ENCODE measurements at regions not wholly inside any gene's neighbourhood (a gene's known extent, or its start where the extent isn't known, plus 50 kb on each side); places are given as distances from the start of the nearest gene placed in this dataset.

- no peaks in the 10 kb centered on the region for H3K9me3 ChIP-seq (ENCODE audit: control insufficient read depth, insufficient read depth, low read length)
- no peak overlapping the region for H3K9ac ChIP-seq (ENCODE audit: low read depth, low read length)
- no peak overlapping the region for H3K18ac ChIP-seq (ENCODE audit: low read depth, low read length)
- no peaks in the 10 kb centered on the region for H3K9me1 ChIP-seq (ENCODE audit: insufficient read depth, low read length)
- DNase-seq (no peak), ATAC-seq (ENCODE audit: low read depth) (no peak)
- H3K36me3 ChIP-seq (ENCODE audit: control insufficient read depth, insufficient read depth, low read length): no peaks in the 10 kb centered on the region
- ChIA-PET POLR2A (ENCODE audit: unreplicated experiment) (no interaction called here), CTCF (no interaction called here)
- H3K14ac ChIP-seq (replicated peaks; ENCODE audit: low read depth, low read length): no peak overlapping the region
- H2AFZ ChIP-seq (replicated peaks; ENCODE audit: low read length, poor library complexity): no peak overlapping the region
- dilution Hi-C loops (cut with HindIII; ENCODE audit: low sequenced_read_pairs, unreplicated experiment): no loop called here
- WGBS, 2 experiments (ENCODE audit: extremely low coverage in 2 of 2, insufficient read length in 1 of 2): no CpG with 5 or more reads among the region's 1 CpG
- H4K5ac ChIP-seq (ENCODE audit: low read depth, low read length): no peak overlapping the region
- no peaks in the 10 kb centered on the region for H3K79me1 ChIP-seq (ENCODE audit: low read depth in 1 of 2, low read length in 2 of 2)
- no peak overlapping the region for H3K23ac ChIP-seq (ENCODE audit: low read depth, low read length)
- no peak overlapping the region for H3K4me2 ChIP-seq (ENCODE audit: low read depth, low read length)
- H2BK20ac ChIP-seq (ENCODE audit: low read depth, low read length): no peak overlapping the region
- in situ Hi-C loops (cut with MboI; ENCODE audit: low sequenced_read_pairs): no loop called here
- no peak overlapping the region for H4K8ac ChIP-seq (ENCODE audit: low read depth in 2 of 2, low read length in 2 of 2)
- no peak overlapping the region for H3K4ac ChIP-seq (ENCODE audit: low read depth, low read length)
- no peak overlapping the region for H2AK5ac ChIP-seq (ENCODE audit: low read depth, low read length)
- intact Hi-C loops (cut with micrococcal nuclease): no loop called here
- H2BK120ac ChIP-seq (ENCODE audit: low read depth, low read length): no peak overlapping the region
- H4K91ac ChIP-seq (ENCODE audit: insufficient read depth, low read depth, low read length): no peak overlapping the region
- no peak overlapping the region for H3K56ac ChIP-seq (ENCODE audit: extremely low read depth, insufficient read depth, low read length)
- no peak overlapping the region for H2BK15ac ChIP-seq (ENCODE audit: low read depth, low read length)
- H3K27ac ChIP-seq (ENCODE audit: insufficient read depth, low read length): no peak overlapping the region
- H2BK5ac ChIP-seq (ENCODE audit: low read depth, low read length, poor library complexity, severe bottlenecking): no peak overlapping the region
- H4K20me1 ChIP-seq (ENCODE audit: insufficient read depth, low read length): no peaks in the 10 kb centered on the region
- H3K4me3 ChIP-seq (ENCODE audit: insufficient read depth, low read depth, low read length): no peak overlapping the region
- no peak overlapping the region for H2AK9ac ChIP-seq (replicated peaks; ENCODE audit: low read depth, low read length, poor library complexity)
- H3K4me1 ChIP-seq (ENCODE audit: control insufficient read depth, insufficient read depth, low read length): no peaks in the 10 kb centered on the region
- H3K27me3 ChIP-seq (ENCODE audit: control insufficient read depth, insufficient read depth, low read length): peaks cover 3% of the 10 kb centered on the region; the same call in 1 of the 2 replicates
- BruUV-seq (replicated peaks): no TSS peak
- TF ChIP-seq MAZ (IDR thresholded peaks at IDR 0.05; ENCODE audit: borderline replicate concordance, low read depth, low read length) (no peak), MAFK (IDR thresholded peaks at IDR 0.05; ENCODE audit: low read depth, low read length) (no peak), FOS (IDR thresholded peaks at IDR 0.05; ENCODE audit: low read depth, low read length) (no peak), SMC3 (IDR thresholded peaks at IDR 0.05; ENCODE audit: low read depth, low read length) (no peak), CTCF (conservative IDR thresholded peaks at IDR 0.05; ENCODE audit: low read depth, low read length) (no peak), USF2 (IDR thresholded peaks at IDR 0.05; ENCODE audit: low read depth, low read length) (no peak)
Measured at GRCh38 chr16:82236415-82236814, 66.4 kb upstream of the MPHOSPH6 start.
